ENCODE measurements at regions not wholly inside any gene's neighbourhood (a gene's known extent, or its start where the extent isn't known, plus 50 kb on each side); places are given as distances from the start of the nearest gene placed in this dataset.

- H3K4me1 ChIP-seq (ENCODE audit: control insufficient read depth, insufficient read depth, low read length, poor library complexity, severe bottlenecking), result no peaks in the 10 kb centered on the region
- H3K27ac ChIP-seq (ENCODE audit: insufficient read depth, low read length, poor library complexity, severe bottlenecking), result no peak overlapping the region
Measured at GRCh38 chr6:19424853-19425252, 412.3 kb upstream of the ID4 start.

GRCh38 chr6:19427548-19427947 is 409.6 kb upstream of the ID4 start:
- H3K4me3 ChIP-seq (ENCODE audit: insufficient read depth, low read depth, low read length, poor library complexity, severe bottlenecking), result no peak overlapping the region
- no peaks in the 10 kb centered on the region for H3K27me3 ChIP-seq (replicated peaks; ENCODE audit: control insufficient read depth, insufficient read depth, low read length, poor library complexity, severe bottlenecking)
- no peaks in the 10 kb centered on the region for H3K9me3 ChIP-seq (ENCODE audit: control insufficient read depth, low read length)
- H3K4me1 ChIP-seq (ENCODE audit: control insufficient read depth, insufficient read depth, low read length, poor library complexity, severe bottlenecking), result no peaks in the 10 kb centered on the region
- H3K27ac ChIP-seq (ENCODE audit: insufficient read depth, low read length, poor library complexity, severe bottlenecking), result no peak overlapping the region
- no peak for DNase-seq
- H3K36me3 ChIP-seq (ENCODE audit: control insufficient read depth, insufficient read depth, low read length), result no peaks in the 10 kb centered on the region

More at GRCh38 chr6:19424853-19425252, 412.3 kb upstream of the ID4 start:
- Histone ChIP-seq H3K9me3 (ENCODE audit: control insufficient read depth, low read length) (no peaks in the 10 kb centered on the region), H3K27me3 (replicated peaks; ENCODE audit: control insufficient read depth, insufficient read depth, low read length, poor library complexity, severe bottlenecking) (no peaks in the 10 kb centered on the region), H3K36me3 (ENCODE audit: control insufficient read depth, insufficient read depth, low read length) (no peaks in the 10 kb centered on the region), H3K4me3 (ENCODE audit: insufficient read depth, low read depth, low read length, poor library complexity, severe bottlenecking) (no peak overlapping the region)
- DNase-seq, result no peak

GRCh38 chr6:19432966-19433498 is 404.1 kb upstream of the ID4 start:
- H3K27me3 ChIP-seq (replicated peaks; ENCODE audit: control insufficient read depth, insufficient read depth, low read length, poor library complexity, severe bottlenecking), result no peaks in the 10 kb centered on the region
- H3K4me3 ChIP-seq (ENCODE audit: insufficient read depth, low read depth, low read length, poor library complexity, severe bottlenecking), result no peak overlapping the region
- no peak for DNase-seq
- no peaks in the 10 kb centered on the region for H3K36me3 ChIP-seq (ENCODE audit: control insufficient read depth, insufficient read depth, low read length)
- no peak overlapping the region for H3K27ac ChIP-seq (ENCODE audit: insufficient read depth, low read length, poor library complexity, severe bottlenecking)
- no peaks in the 10 kb centered on the region for H3K9me3 ChIP-seq (ENCODE audit: control insufficient read depth, low read length)
- H3K4me1 ChIP-seq (ENCODE audit: control insufficient read depth, insufficient read depth, low read length, poor library complexity, severe bottlenecking), result no peaks in the 10 kb centered on the region

- H3K4me1 ChIP-seq (ENCODE audit: control insufficient read depth, insufficient read depth, low read length, poor library complexity, severe bottlenecking), result no peaks in the 10 kb centered on the region
- no peaks in the 10 kb centered on the region for H3K36me3 ChIP-seq (ENCODE audit: control insufficient read depth, insufficient read depth, low read length)
- no peak overlapping the region for H3K4me3 ChIP-seq (ENCODE audit: insufficient read depth, low read depth, low read length, poor library complexity, severe bottlenecking)
- H3K27ac ChIP-seq (ENCODE audit: insufficient read depth, low read length, poor library complexity, severe bottlenecking), result no peak overlapping the region
- no peaks in the 10 kb centered on the region for H3K9me3 ChIP-seq (ENCODE audit: control insufficient read depth, low read length)
- no peaks in the 10 kb centered on the region for H3K27me3 ChIP-seq (replicated peaks; ENCODE audit: control insufficient read depth, insufficient read depth, low read length, poor library complexity, severe bottlenecking)
- no peak for DNase-seq
Measured at GRCh38 chr6:19434065-19434464, 403.1 kb upstream of the ID4 start.

GRCh38 chr6:19435755-19436154 is 401.4 kb upstream of the ID4 start:
- H3K27ac ChIP-seq (ENCODE audit: insufficient read depth, low read length, poor library complexity, severe bottlenecking), result no peak overlapping the region
- H3K27me3 ChIP-seq (replicated peaks; ENCODE audit: control insufficient read depth, insufficient read depth, low read length, poor library complexity, severe bottlenecking), result no peaks in the 10 kb centered on the region
- no peak overlapping the region for H3K4me3 ChIP-seq (ENCODE audit: insufficient read depth, low read depth, low read length, poor library complexity, severe bottlenecking)
- no peaks in the 10 kb centered on the region for H3K9me3 ChIP-seq (ENCODE audit: control insufficient read depth, low read length)
- H3K4me1 ChIP-seq (ENCODE audit: control insufficient read depth, insufficient read depth, low read length, poor library complexity, severe bottlenecking), result no peaks in the 10 kb centered on the region
- H3K36me3 ChIP-seq (ENCODE audit: control insufficient read depth, insufficient read depth, low read length), result no peaks in the 10 kb centered on the region
- DNase-seq, result no peak

GRCh38 chr6:19438566-19439353 is 398.4 kb upstream of the ID4 start:
- Histone ChIP-seq H3K4me3 (ENCODE audit: insufficient read depth, low read depth, low read length, poor library complexity, severe bottlenecking) (no peak overlapping the region), H3K27ac (ENCODE audit: insufficient read depth, low read length, poor library complexity, severe bottlenecking) (no peak overlapping the region), H3K36me3 (ENCODE audit: control insufficient read depth, insufficient read depth, low read length) (no peaks in the 10 kb centered on the region), H3K4me1 (ENCODE audit: control insufficient read depth, insufficient read depth, low read length, poor library complexity, severe bottlenecking) (no peaks in the 10 kb centered on the region), H3K9me3 (ENCODE audit: control insufficient read depth, low read length) (no peaks in the 10 kb centered on the region), H3K27me3 (replicated peaks; ENCODE audit: control insufficient read depth, insufficient read depth, low read length, poor library complexity, severe bottlenecking) (no peaks in the 10 kb centered on the region)
- no peak for DNase-seq

GRCh38 chr6:19440531-19440930 is 396.6 kb upstream of the ID4 start:
- DNase-seq, result no peak
- H3K9me3 ChIP-seq (ENCODE audit: control insufficient read depth, low read length), result no peaks in the 10 kb centered on the region
- H3K36me3 ChIP-seq (ENCODE audit: control insufficient read depth, insufficient read depth, low read length), result no peaks in the 10 kb centered on the region
- no peak overlapping the region for H3K4me3 ChIP-seq (ENCODE audit: insufficient read depth, low read depth, low read length, poor library complexity, severe bottlenecking)
- no peak overlapping the region for H3K27ac ChIP-seq (ENCODE audit: insufficient read depth, low read length, poor library complexity, severe bottlenecking)
- no peaks in the 10 kb centered on the region for H3K4me1 ChIP-seq (ENCODE audit: control insufficient read depth, insufficient read depth, low read length, poor library complexity, severe bottlenecking)
- H3K27me3 ChIP-seq (replicated peaks; ENCODE audit: control insufficient read depth, insufficient read depth, low read length, poor library complexity, severe bottlenecking), result no peaks in the 10 kb centered on the region

GRCh38 chr6:19443411-19443810 is 393.8 kb upstream of the ID4 start:
- no peaks in the 10 kb centered on the region for H3K36me3 ChIP-seq (ENCODE audit: control insufficient read depth, insufficient read depth, low read length)
- H3K27me3 ChIP-seq (replicated peaks; ENCODE audit: control insufficient read depth, insufficient read depth, low read length, poor library complexity, severe bottlenecking), result no peaks in the 10 kb centered on the region
- H3K4me1 ChIP-seq (ENCODE audit: control insufficient read depth, insufficient read depth, low read length, poor library complexity, severe bottlenecking), result no peaks in the 10 kb centered on the region
- no peak overlapping the region for H3K27ac ChIP-seq (ENCODE audit: insufficient read depth, low read length, poor library complexity, severe bottlenecking)
- no peaks in the 10 kb centered on the region for H3K9me3 ChIP-seq (ENCODE audit: control insufficient read depth, low read length)
- H3K4me3 ChIP-seq (ENCODE audit: insufficient read depth, low read depth, low read length, poor library complexity, severe bottlenecking), result no peak overlapping the region
- no peak for DNase-seq

GRCh38 chr6:19444041-19444440 is 393.1 kb upstream of the ID4 start:
- H3K9me3 ChIP-seq (ENCODE audit: control insufficient read depth, low read length), result no peaks in the 10 kb centered on the region
- no peak overlapping the region for H3K4me3 ChIP-seq (ENCODE audit: insufficient read depth, low read depth, low read length, poor library complexity, severe bottlenecking)
- no peaks in the 10 kb centered on the region for H3K27me3 ChIP-seq (replicated peaks; ENCODE audit: control insufficient read depth, insufficient read depth, low read length, poor library complexity, severe bottlenecking)
- no peaks in the 10 kb centered on the region for H3K36me3 ChIP-seq (ENCODE audit: control insufficient read depth, insufficient read depth, low read length)
- no peaks in the 10 kb centered on the region for H3K4me1 ChIP-seq (ENCODE audit: control insufficient read depth, insufficient read depth, low read length, poor library complexity, severe bottlenecking)
- no peak overlapping the region for H3K27ac ChIP-seq (ENCODE audit: insufficient read depth, low read length, poor library complexity, severe bottlenecking)
- DNase-seq, result no peak

GRCh38 chr6:19444481-19444880 is 392.7 kb upstream of the ID4 start:
- Histone ChIP-seq H3K4me1 (ENCODE audit: control insufficient read depth, insufficient read depth, low read length, poor library complexity, severe bottlenecking) (no peaks in the 10 kb centered on the region), H3K36me3 (ENCODE audit: control insufficient read depth, insufficient read depth, low read length) (no peaks in the 10 kb centered on the region), H3K27me3 (replicated peaks; ENCODE audit: control insufficient read depth, insufficient read depth, low read length, poor library complexity, severe bottlenecking) (no peaks in the 10 kb centered on the region), H3K4me3 (ENCODE audit: insufficient read depth, low read depth, low read length, poor library complexity, severe bottlenecking) (no peak overlapping the region), H3K9me3 (ENCODE audit: control insufficient read depth, low read length) (no peaks in the 10 kb centered on the region), H3K27ac (ENCODE audit: insufficient read depth, low read length, poor library complexity, severe bottlenecking) (no peak overlapping the region)
- DNase-seq, result no peak
